Vagina (tissue), 2 donors: ENCODE measurements at regions not wholly inside any gene's neighbourhood (a gene's known extent, or its start where the extent isn't known, plus 50 kb on each side); places are given as distances from the start of the nearest gene placed in this dataset.
"Not testable (repeated sequence)": the region's sequence is repeated elsewhere in the genome, so short reads cannot be mapped to it uniquely, and the experiment has no call there.

Source experiments
- CTCF ChIP-seq, 3 experiments: fragments of 450-650 bp in 2 of 3; fragments of 200-600 bp in 1 of 3; sonication (generic) in 1 of 3; IDR thresholded peaks; one replicate each; pipeline ENCODE4 v1.5.1; 2017 to 2019; ENCODE audit warnings: antibody characterized with exemption in 3 of 3, mild to moderate bottlenecking in 2 of 3, moderate library complexity in 2 of 3
- POLR2A ChIP-seq, 2 donors: fragments of 450-650 bp; IDR thresholded peaks; one replicate each; pipeline ENCODE4 v1.6.1; 2017; ENCODE audit warnings: antibody characterized with exemption in 2 of 2, mild to moderate bottlenecking in 2 of 2, moderate library complexity in 2 of 2

GRCh38 chr5:42932011-42932410 is 108.1 kb downstream of the ANXA2R start:
- not testable (repeated sequence) for TF ChIP-seq CTCF, POLR2A (IDR thresholded peaks at IDR 0.05)
